Peyer's patch (tissue), 4 donors: ENCODE measurements at regions not wholly inside any gene's neighbourhood (a gene's known extent, or its start where the extent isn't known, plus 50 kb on each side); places are given as distances from the start of the nearest gene placed in this dataset.

Experiments
- DNase-seq, 3 donors: peaks; one replicate each; pipeline ENCODE4 v3.0.0-alpha.2; 2017 to 2019
- H3K27ac ChIP-seq, 4 donors: fragments of 200-600 bp; sonication (generic); one replicate each; pipeline ENCODE4 v1.5.1; 2016 to 2019
- H3K27me3 ChIP-seq, 2 donors: fragments of 200-600 bp; sonication (generic); one replicate each; pipeline ENCODE4 v1.5.1; 2019
- H3K36me3 ChIP-seq, 3 donors: fragments of 200-600 bp; sonication (generic); one replicate each; pipeline ENCODE4 v1.5.1; 2016 to 2019
- H3K4me1 ChIP-seq, 4 donors: fragments of 200-600 bp; sonication (generic); one replicate each; pipeline ENCODE4 v1.5.1; 2016 to 2019
- H3K4me3 ChIP-seq, 4 donors: fragments of 200-600 bp; sonication (generic); 1 replicate in 3 of 4; 2 replicates in 1 of 4; pipeline ENCODE4 v1.5.1; 2016 to 2019; ENCODE audit warnings: mild to moderate bottlenecking in 1 of 4
- H3K9me3 ChIP-seq, 4 donors: fragments of 200-600 bp; sonication (generic); one replicate each; pipeline ENCODE4 v1.5.1; 2016 to 2019; ENCODE audit warnings: mild to moderate bottlenecking in 1 of 4
- POLR2A ChIP-seq, 2 donors: fragments of 450-650 bp; IDR thresholded peaks; one replicate each; pipeline ENCODE4 v1.5.1; 2017; ENCODE audit warnings: antibody characterized with exemption in 2 of 2, mild to moderate bottlenecking in 2 of 2, moderate library complexity in 2 of 2
- TF ChIP-seq, protein P1 (sequence below), 6 experiments: fragments of 450-650 bp in 4 of 6; fragments of 200-600 bp in 2 of 6; sonication (generic) in 1 of 6; IDR thresholded peaks; one replicate each; pipeline ENCODE4 v1.5.1; 2017 to 2019; ENCODE audit warnings: antibody characterized with exemption in 6 of 6, mild to moderate bottlenecking in 3 of 6, moderate library complexity in 1 of 6

DNA sequence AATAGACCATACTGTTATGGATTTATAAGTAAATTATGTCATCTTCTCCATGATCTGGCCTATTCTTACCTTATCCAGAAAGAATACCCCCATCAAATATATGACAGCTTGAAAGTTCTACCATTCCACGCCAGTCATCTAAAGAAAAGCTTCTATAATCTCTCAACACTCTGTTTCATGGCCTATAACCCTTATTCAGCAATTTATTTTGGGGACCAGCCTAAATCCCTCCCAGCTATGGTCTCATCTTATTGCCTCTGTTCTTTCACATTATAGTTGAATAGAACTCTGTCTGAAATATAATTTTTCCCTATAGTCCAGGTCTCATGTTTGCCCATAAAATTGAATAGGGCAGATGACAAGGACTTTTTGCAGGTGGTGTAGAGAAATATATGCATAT lies 2387.6 kb upstream of the WWC1 start:
- no peaks in the 10 kb centered on the region for H3K27me3 ChIP-seq
- no peak overlapping the region for H3K4me3 ChIP-seq
- H3K4me1 ChIP-seq, result no peaks in the 10 kb centered on the region
- no peak overlapping the region for H3K27ac ChIP-seq
- no peaks in the 10 kb centered on the region for H3K36me3 ChIP-seq
- no peak for DNase-seq
- H3K9me3 ChIP-seq, result no peaks in the 10 kb centered on the region
- TF ChIP-seq POLR2A (IDR thresholded peaks at IDR 0.05), result no peak
- TF ChIP-seq, protein P1, sequence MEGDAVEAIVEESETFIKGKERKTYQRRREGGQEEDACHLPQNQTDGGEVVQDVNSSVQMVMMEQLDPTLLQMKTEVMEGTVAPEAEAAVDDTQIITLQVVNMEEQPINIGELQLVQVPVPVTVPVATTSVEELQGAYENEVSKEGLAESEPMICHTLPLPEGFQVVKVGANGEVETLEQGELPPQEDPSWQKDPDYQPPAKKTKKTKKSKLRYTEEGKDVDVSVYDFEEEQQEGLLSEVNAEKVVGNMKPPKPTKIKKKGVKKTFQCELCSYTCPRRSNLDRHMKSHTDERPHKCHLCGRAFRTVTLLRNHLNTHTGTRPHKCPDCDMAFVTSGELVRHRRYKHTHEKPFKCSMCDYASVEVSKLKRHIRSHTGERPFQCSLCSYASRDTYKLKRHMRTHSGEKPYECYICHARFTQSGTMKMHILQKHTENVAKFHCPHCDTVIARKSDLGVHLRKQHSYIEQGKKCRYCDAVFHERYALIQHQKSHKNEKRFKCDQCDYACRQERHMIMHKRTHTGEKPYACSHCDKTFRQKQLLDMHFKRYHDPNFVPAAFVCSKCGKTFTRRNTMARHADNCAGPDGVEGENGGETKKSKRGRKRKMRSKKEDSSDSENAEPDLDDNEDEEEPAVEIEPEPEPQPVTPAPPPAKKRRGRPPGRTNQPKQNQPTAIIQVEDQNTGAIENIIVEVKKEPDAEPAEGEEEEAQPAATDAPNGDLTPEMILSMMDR (IDR thresholded peaks at IDR 0.05), result no peak

DNA sequence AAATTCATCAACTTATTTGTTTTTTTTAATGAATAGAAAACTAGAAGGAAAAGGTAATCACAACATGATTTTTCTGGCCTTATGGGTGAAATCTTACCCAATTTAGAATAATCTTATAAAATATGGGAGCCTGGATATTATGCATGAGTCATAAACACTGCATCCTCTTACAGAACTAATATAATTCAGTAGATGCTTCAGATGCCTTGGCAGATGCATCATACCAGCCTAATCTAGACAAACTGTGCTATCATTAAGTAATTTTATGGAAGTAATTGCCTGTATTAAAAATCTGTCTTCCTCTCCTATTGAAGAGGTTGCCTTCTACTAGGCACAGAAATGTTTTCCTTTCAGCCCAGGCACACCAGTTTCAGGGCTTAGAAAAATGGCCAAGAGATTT lies 2384.6 kb upstream of the WWC1 start:
- H3K4me1 ChIP-seq, result no peaks in the 10 kb centered on the region
- H3K27me3 ChIP-seq, result no peaks in the 10 kb centered on the region
- TF ChIP-seq, protein P1 (IDR thresholded peaks at IDR 0.05), result no peak
- TF ChIP-seq POLR2A (IDR thresholded peaks at IDR 0.05), result no peak
- H3K36me3 ChIP-seq, result no peaks in the 10 kb centered on the region
- DNase-seq, result no peak
- H3K27ac ChIP-seq, result no peak overlapping the region
- H3K9me3 ChIP-seq, result no peaks in the 10 kb centered on the region
- H3K4me3 ChIP-seq, result no peak overlapping the region

DNA sequence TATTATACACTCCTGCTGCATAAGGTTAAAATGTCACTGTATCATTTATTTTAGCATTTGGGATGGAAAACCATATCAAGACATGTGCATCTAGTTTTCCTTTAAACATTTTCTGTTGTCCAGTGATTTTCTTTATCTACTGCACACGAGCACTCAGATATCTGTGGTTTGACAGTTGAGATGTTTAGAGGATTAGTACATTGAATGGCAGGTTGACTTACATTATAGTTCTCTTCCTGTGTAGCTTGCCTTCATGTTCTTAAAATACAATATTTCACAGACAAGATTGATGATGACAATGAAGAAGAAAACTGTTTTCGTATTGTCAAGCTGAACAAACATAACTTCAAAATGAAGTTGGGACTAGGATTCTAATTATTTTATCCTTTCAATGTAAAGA lies 2378.4 kb upstream of the WWC1 start:
- no peak overlapping the region for H3K4me3 ChIP-seq
- DNase-seq, result no peak
- TF ChIP-seq POLR2A (IDR thresholded peaks at IDR 0.05), result no peak
- TF ChIP-seq, protein P1 (IDR thresholded peaks at IDR 0.05), result no peak

DNA sequence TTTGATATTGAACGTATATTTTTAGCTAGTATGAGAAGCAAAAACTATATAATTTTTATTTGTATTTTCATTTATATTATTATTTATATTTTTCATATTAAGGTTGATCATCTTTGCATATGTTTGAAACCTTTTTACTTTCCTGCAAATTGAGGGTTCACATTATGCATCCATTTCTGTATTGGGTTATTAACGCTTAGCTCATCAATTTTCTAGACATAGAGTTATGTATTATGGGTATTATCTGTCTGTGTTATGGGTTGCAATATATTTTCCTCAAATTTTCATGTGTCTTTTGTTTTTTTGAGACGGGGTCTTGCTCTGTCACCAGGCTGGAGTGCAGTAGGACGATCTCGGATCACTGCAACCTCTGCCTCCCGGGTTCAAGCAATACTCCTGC lies 2377.0 kb upstream of the WWC1 start:
- Histone ChIP-seq H3K27ac (no peak overlapping the region), H3K4me3 (no peak overlapping the region), H3K9me3 (no peaks in the 10 kb centered on the region), H3K27me3 (no peaks in the 10 kb centered on the region), H3K4me1 (no peaks in the 10 kb centered on the region), H3K36me3 (no peaks in the 10 kb centered on the region)
- DNase-seq, result no peak
- TF ChIP-seq, protein P1 (IDR thresholded peaks at IDR 0.05), result no peak
- no peak for TF ChIP-seq POLR2A (IDR thresholded peaks at IDR 0.05)

More for the DNA sequence above, 2378.4 kb upstream of the WWC1 start:
- H3K36me3 ChIP-seq, result no peaks in the 10 kb centered on the region
- H3K27ac ChIP-seq, result no peak overlapping the region
- H3K9me3 ChIP-seq, result no peaks in the 10 kb centered on the region
- no peaks in the 10 kb centered on the region for H3K4me1 ChIP-seq
- H3K27me3 ChIP-seq, result no peaks in the 10 kb centered on the region

DNA sequence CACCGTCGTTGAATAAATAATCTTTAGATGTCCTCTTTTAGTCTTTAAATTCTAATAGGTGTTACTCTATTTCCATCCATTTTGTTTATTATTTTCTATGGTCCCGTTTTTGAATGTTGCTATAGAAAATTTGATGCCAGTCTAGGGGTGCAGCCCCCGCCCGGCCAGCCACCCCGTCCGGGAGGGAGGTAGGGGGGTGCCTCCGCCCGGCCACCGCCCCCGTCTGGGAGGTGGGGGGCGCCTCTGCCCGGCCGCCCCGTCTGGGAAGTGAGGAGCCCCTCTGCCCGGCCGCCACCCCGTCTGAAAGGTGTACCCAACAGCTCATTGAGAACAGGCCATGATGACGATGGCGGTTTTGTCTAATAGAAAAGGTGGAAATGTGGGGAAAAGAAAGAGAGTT lies 2372.2 kb upstream of the WWC1 start:
- no peak for DNase-seq
- Histone ChIP-seq H3K9me3 (no peaks in the 10 kb centered on the region), H3K4me3 (no peak overlapping the region), H3K4me1 (no peaks in the 10 kb centered on the region), H3K27me3 (no peaks in the 10 kb centered on the region), H3K27ac (no peak overlapping the region), H3K36me3 (no peaks in the 10 kb centered on the region)
- TF ChIP-seq, protein P1 (IDR thresholded peaks at IDR 0.05), result no peak
- TF ChIP-seq POLR2A (IDR thresholded peaks at IDR 0.05), result no peak

DNA sequence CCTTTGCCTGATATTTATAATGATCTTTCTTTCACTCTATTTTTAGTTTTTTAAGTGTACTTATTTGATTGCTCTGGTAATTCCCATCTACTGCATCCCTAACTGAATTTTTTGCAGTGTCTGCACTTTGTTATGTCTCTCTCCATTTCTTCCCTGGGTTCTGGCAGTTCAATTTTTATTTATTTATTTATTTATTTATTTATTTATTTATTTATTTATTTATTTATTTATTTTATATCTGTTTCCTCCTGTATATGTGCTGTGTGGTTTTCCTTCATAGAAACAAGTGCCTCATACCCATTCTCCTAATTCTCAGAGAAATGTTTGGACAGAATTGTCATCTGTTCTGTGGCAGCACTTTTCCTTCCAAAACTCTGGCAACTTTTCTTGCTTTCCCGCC lies 2370.8 kb upstream of the WWC1 start:
- H3K4me3 ChIP-seq, result no peak overlapping the region
- DNase-seq, result no peak
- no peaks in the 10 kb centered on the region for H3K36me3 ChIP-seq
- no peaks in the 10 kb centered on the region for H3K9me3 ChIP-seq
- H3K27me3 ChIP-seq, result no peaks in the 10 kb centered on the region
- TF ChIP-seq, protein P1 (IDR thresholded peaks at IDR 0.05), result no peak
- no peak for TF ChIP-seq POLR2A (IDR thresholded peaks at IDR 0.05)
- no peak overlapping the region for H3K27ac ChIP-seq
- H3K4me1 ChIP-seq, result no peaks in the 10 kb centered on the region
